ENCODE measurements at regions not wholly inside any gene's neighbourhood (a gene's known extent, or its start where the extent isn't known, plus 50 kb on each side); places are given as distances from the start of the nearest gene placed in this dataset.
"Not testable (repeated sequence)": the region's sequence is repeated elsewhere in the genome, so short reads cannot be mapped to it uniquely, and the experiment has no call there.

- Histone ChIP-seq H3K4me1 (ENCODE audit: control insufficient read depth in 2 of 2, insufficient read depth in 2 of 2, low read length in 2 of 2) (no peaks in the 10 kb centered on the region), H3K27me3 (ENCODE audit: control insufficient read depth in 2 of 2, insufficient read depth in 2 of 2, low read length in 2 of 2) (no peaks in the 10 kb centered on the region), H3K36me3 (ENCODE audit: control insufficient read depth in 2 of 2, insufficient read depth in 2 of 2, low read length in 2 of 2) (no peaks in the 10 kb centered on the region), H3K9me3 (ENCODE audit: control insufficient read depth in 2 of 2, low read length in 2 of 2) (peaks cover 0 to 2% of the 10 kb centered on the region in 2 donors), H3K4me3 (ENCODE audit: low read length in 2 of 2) (no peak overlapping the region), H3K9ac (ENCODE audit: low read depth in 1 of 2, low read length in 2 of 2) (no peak overlapping the region), H3K27ac (ENCODE audit: low read depth in 2 of 2, low read length in 2 of 2) (no peak overlapping the region)
Observed at GRCh38 chr16:59455497-59455896, 721.4 kb upstream of the GOT2 start.

- H3K27me3 ChIP-seq (ENCODE audit: control insufficient read depth in 2 of 2, insufficient read depth in 2 of 2, low read length in 2 of 2); H3K9ac ChIP-seq (ENCODE audit: low read depth in 1 of 2, low read length in 2 of 2); H3K36me3 ChIP-seq (ENCODE audit: control insufficient read depth in 2 of 2, insufficient read depth in 2 of 2, low read length in 2 of 2); H3K4me1 ChIP-seq (ENCODE audit: control insufficient read depth in 2 of 2, insufficient read depth in 2 of 2, low read length in 2 of 2); H3K9me3 ChIP-seq (ENCODE audit: control insufficient read depth in 2 of 2, low read length in 2 of 2); H3K4me3 ChIP-seq (ENCODE audit: low read length in 2 of 2); H3K27ac ChIP-seq (ENCODE audit: low read depth in 2 of 2, low read length in 2 of 2): not testable (repeated sequence)
Observed at GRCh38 chr16:59450513-59450912, 716.4 kb upstream of the GOT2 start.

DNA sequence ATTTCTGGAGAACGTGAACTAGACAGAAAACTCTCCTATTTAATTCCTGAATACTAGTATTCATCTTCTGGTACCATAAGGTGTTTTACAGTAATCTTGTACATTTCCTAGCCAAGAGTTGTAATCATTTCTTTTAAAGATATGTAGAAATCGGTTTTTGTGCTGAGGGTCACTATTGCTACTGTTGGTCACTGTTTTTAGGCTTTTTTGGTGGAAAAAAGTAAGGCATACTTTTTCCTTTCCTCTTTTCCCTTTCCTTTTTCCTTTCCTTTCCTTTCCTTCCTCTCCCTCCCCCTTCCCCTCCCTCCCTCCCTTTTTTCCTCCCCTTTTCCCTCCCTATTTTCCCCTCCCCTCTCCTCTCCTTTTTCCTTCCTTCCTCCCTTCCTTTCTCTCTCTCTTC lies 706.4 kb upstream of the GOT2 start:
- H3K4me1 ChIP-seq (ENCODE audit: control insufficient read depth in 2 of 2, insufficient read depth in 2 of 2, low read length in 2 of 2) = no peaks in the 10 kb centered on the region
- no peaks in the 10 kb centered on the region for H3K27me3 ChIP-seq (ENCODE audit: control insufficient read depth in 2 of 2, insufficient read depth in 2 of 2, low read length in 2 of 2)
- peaks cover 3 to 5% of the 10 kb centered on the region in 2 donors for H3K9me3 ChIP-seq (ENCODE audit: control insufficient read depth in 2 of 2, low read length in 2 of 2)
- H3K4me3 ChIP-seq (ENCODE audit: low read length in 2 of 2) = no peak overlapping the region
- no peak overlapping the region for H3K9ac ChIP-seq (ENCODE audit: low read depth in 1 of 2, low read length in 2 of 2)
- H3K36me3 ChIP-seq (ENCODE audit: control insufficient read depth in 2 of 2, insufficient read depth in 2 of 2, low read length in 2 of 2) = no peaks in the 10 kb centered on the region
- no peak overlapping the region for H3K27ac ChIP-seq (ENCODE audit: low read depth in 2 of 2, low read length in 2 of 2)

GRCh38 chr16:59432896-59433295 lies 698.8 kb upstream of the GOT2 start:
- Histone ChIP-seq H3K27ac (ENCODE audit: low read depth in 2 of 2, low read length in 2 of 2) (no peak overlapping the region), H3K4me3 (ENCODE audit: low read length in 2 of 2) (no peak overlapping the region)

DNA sequence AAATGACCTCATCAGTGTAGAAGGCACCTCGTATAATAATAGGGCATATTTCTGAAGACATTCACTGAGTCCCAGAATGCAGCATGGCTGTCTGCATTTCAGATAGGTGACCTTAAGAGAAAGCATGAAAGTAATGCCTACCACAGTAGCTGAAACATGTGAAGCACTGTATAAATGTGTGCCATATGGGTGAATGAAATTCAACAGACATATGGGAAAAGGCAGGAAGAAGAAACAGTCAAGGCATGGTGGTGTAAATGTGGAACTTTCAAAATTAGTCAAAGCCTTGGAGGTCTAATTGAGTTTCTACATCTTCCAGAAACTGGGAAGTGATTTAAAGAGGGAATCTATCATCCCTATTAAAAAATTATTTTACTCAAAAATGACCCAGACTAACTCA lies 698.2 kb upstream of the GOT2 start:
- no peak overlapping the region for H3K9ac ChIP-seq (ENCODE audit: low read depth in 1 of 2, low read length in 2 of 2)
- no peaks in the 10 kb centered on the region for H3K36me3 ChIP-seq (ENCODE audit: control insufficient read depth in 2 of 2, insufficient read depth in 2 of 2, low read length in 2 of 2)
- no peaks in the 10 kb centered on the region for H3K9me3 ChIP-seq (ENCODE audit: control insufficient read depth in 2 of 2, low read length in 2 of 2)
- H3K27me3 ChIP-seq (ENCODE audit: control insufficient read depth in 2 of 2, insufficient read depth in 2 of 2, low read length in 2 of 2) = no peaks in the 10 kb centered on the region
- no peak overlapping the region for H3K4me3 ChIP-seq (ENCODE audit: low read length in 2 of 2)
- H3K27ac ChIP-seq (ENCODE audit: low read depth in 2 of 2, low read length in 2 of 2) = no peak overlapping the region
- no peaks in the 10 kb centered on the region for H3K4me1 ChIP-seq (ENCODE audit: control insufficient read depth in 2 of 2, insufficient read depth in 2 of 2, low read length in 2 of 2)

More at GRCh38 chr16:59432896-59433295, 698.8 kb upstream of the GOT2 start:
- H3K4me1 ChIP-seq (ENCODE audit: control insufficient read depth in 2 of 2, insufficient read depth in 2 of 2, low read length in 2 of 2) = no peaks in the 10 kb centered on the region
- no peak overlapping the region for H3K9ac ChIP-seq (ENCODE audit: low read depth in 1 of 2, low read length in 2 of 2)
- H3K9me3 ChIP-seq (ENCODE audit: control insufficient read depth in 2 of 2, low read length in 2 of 2) = peaks cover 0 to under 1% of the 10 kb centered on the region in 2 donors
- no peaks in the 10 kb centered on the region for H3K36me3 ChIP-seq (ENCODE audit: control insufficient read depth in 2 of 2, insufficient read depth in 2 of 2, low read length in 2 of 2)
- no peaks in the 10 kb centered on the region for H3K27me3 ChIP-seq (ENCODE audit: control insufficient read depth in 2 of 2, insufficient read depth in 2 of 2, low read length in 2 of 2)

GRCh38 chr16:59424714-59425273 lies 690.7 kb upstream of the GOT2 start:
- H3K9me3 ChIP-seq (ENCODE audit: control insufficient read depth in 2 of 2, low read length in 2 of 2) = no peaks in the 10 kb centered on the region
- H3K4me1 ChIP-seq (ENCODE audit: control insufficient read depth in 2 of 2, insufficient read depth in 2 of 2, low read length in 2 of 2) = no peaks in the 10 kb centered on the region
- no peaks in the 10 kb centered on the region for H3K36me3 ChIP-seq (ENCODE audit: control insufficient read depth in 2 of 2, insufficient read depth in 2 of 2, low read length in 2 of 2)
- H3K27ac ChIP-seq (ENCODE audit: low read depth in 2 of 2, low read length in 2 of 2) = no peak overlapping the region
- H3K9ac ChIP-seq (ENCODE audit: low read depth in 1 of 2, low read length in 2 of 2) = no peak overlapping the region
- H3K4me3 ChIP-seq (ENCODE audit: low read length in 2 of 2) = no peak overlapping the region
- no peaks in the 10 kb centered on the region for H3K27me3 ChIP-seq (ENCODE audit: control insufficient read depth in 2 of 2, insufficient read depth in 2 of 2, low read length in 2 of 2)

DNA sequence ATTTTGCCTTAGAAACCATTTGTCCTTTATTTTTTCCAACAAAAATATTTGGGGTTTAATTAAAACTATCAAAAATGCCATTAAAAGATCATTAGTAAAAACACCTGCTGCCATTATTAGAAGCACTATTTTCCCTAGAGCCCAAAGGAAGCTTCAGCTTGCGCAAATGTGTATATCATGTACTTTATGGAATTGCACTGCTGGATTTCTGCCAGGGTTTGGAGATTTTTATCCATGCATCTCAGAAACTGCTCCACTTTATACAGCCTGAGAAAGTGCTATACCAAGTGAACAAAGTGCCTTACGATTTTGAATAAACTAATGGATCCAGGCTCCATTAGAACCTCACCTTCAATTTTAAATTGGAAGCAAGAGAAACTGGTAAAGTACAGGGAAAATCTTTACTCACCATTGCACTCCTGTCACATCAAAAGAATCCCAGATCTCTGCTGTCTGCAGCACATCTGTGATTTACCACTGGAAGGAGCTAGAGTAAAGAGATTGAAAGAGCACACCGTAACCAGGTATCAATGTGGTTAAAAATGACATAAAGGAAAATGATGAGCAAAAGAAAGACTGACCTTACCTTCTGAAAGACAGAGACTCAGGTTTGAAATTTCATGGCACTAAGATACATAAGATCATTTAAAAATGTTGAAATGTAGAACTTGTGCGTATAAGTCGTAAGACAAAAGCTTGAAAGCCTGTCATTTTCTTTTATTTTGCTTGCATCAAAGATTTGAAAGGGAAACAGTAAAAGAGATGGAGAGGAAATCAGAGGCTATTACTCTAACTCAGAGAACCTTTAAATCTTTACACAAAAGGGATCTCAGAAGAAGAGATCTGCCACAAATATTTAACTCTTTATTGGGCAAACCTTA lies 678.1 kb upstream of the GOT2 start:
- no peaks in the 10 kb centered on the region for H3K27me3 ChIP-seq (ENCODE audit: control insufficient read depth in 2 of 2, insufficient read depth in 2 of 2, low read length in 2 of 2)
- no peaks in the 10 kb centered on the region for H3K9me3 ChIP-seq (ENCODE audit: control insufficient read depth in 2 of 2, low read length in 2 of 2)
- H3K4me1 ChIP-seq (ENCODE audit: control insufficient read depth in 2 of 2, insufficient read depth in 2 of 2, low read length in 2 of 2) = no peaks in the 10 kb centered on the region
- H3K4me3 ChIP-seq (ENCODE audit: low read length in 2 of 2) = no peak overlapping the region
- no peak overlapping the region for H3K27ac ChIP-seq (ENCODE audit: low read depth in 2 of 2, low read length in 2 of 2)
- H3K36me3 ChIP-seq (ENCODE audit: control insufficient read depth in 2 of 2, insufficient read depth in 2 of 2, low read length in 2 of 2) = no peaks in the 10 kb centered on the region
- H3K9ac ChIP-seq (ENCODE audit: low read depth in 1 of 2, low read length in 2 of 2) = no peak overlapping the region

GRCh38 chr16:59410451-59410850 lies 676.3 kb upstream of the GOT2 start:
- Histone ChIP-seq H3K27ac (ENCODE audit: low read depth in 2 of 2, low read length in 2 of 2) (no peak overlapping the region), H3K36me3 (ENCODE audit: control insufficient read depth in 2 of 2, insufficient read depth in 2 of 2, low read length in 2 of 2) (no peaks in the 10 kb centered on the region)

GRCh38 chr16:59405802-59406201 lies 671.7 kb upstream of the GOT2 start:
- Histone ChIP-seq H3K27ac (ENCODE audit: low read depth in 2 of 2, low read length in 2 of 2) (no peak overlapping the region), H3K36me3 (ENCODE audit: control insufficient read depth in 2 of 2, insufficient read depth in 2 of 2, low read length in 2 of 2) (no peaks in the 10 kb centered on the region), H3K9me3 (ENCODE audit: control insufficient read depth in 2 of 2, low read length in 2 of 2) (peaks cover 0 to 8% of the 10 kb centered on the region in 2 donors), H3K4me1 (ENCODE audit: control insufficient read depth in 2 of 2, insufficient read depth in 2 of 2, low read length in 2 of 2) (no peaks in the 10 kb centered on the region), H3K9ac (ENCODE audit: low read depth in 1 of 2, low read length in 2 of 2) (no peak overlapping the region), H3K27me3 (ENCODE audit: control insufficient read depth in 2 of 2, insufficient read depth in 2 of 2, low read length in 2 of 2) (no peaks in the 10 kb centered on the region), H3K4me3 (ENCODE audit: low read length in 2 of 2) (no peak overlapping the region)

More at GRCh38 chr16:59410451-59410850, 676.3 kb upstream of the GOT2 start:
- no peaks in the 10 kb centered on the region for H3K27me3 ChIP-seq (ENCODE audit: control insufficient read depth in 2 of 2, insufficient read depth in 2 of 2, low read length in 2 of 2)
- H3K9ac ChIP-seq (ENCODE audit: low read depth in 1 of 2, low read length in 2 of 2) = no peak overlapping the region
- H3K4me1 ChIP-seq (ENCODE audit: control insufficient read depth in 2 of 2, insufficient read depth in 2 of 2, low read length in 2 of 2) = no peaks in the 10 kb centered on the region
- no peak overlapping the region for H3K4me3 ChIP-seq (ENCODE audit: low read length in 2 of 2)
- H3K9me3 ChIP-seq (ENCODE audit: control insufficient read depth in 2 of 2, low read length in 2 of 2) = peaks cover 0 to 4% of the 10 kb centered on the region in 2 donors

DNA sequence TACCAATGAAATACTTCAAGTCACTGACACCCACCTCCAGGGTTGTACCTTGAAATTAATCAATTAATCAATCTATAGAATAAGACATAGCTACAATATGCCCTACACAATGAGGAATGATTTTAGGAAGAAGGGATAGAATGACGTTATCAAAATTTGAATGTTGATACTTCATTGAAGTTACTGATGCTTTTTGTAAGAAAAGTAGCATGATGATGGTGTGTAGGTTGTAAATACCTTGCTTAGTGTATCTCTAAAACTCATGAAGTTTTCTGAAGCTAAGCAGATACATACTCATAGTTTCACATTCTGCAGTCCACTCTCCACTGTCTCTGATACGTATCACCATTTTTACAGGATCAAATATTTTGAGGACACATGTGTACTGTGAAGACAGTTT lies 670.4 kb upstream of the GOT2 start:
- H3K9me3 ChIP-seq (ENCODE audit: control insufficient read depth in 2 of 2, low read length in 2 of 2) = peaks cover 0 to 8% of the 10 kb centered on the region in 2 donors
- H3K36me3 ChIP-seq (ENCODE audit: control insufficient read depth in 2 of 2, insufficient read depth in 2 of 2, low read length in 2 of 2) = no peaks in the 10 kb centered on the region
- H3K4me3 ChIP-seq (ENCODE audit: low read length in 2 of 2) = no peak overlapping the region
- H3K9ac ChIP-seq (ENCODE audit: low read depth in 1 of 2, low read length in 2 of 2) = no peak overlapping the region
- no peak overlapping the region for H3K27ac ChIP-seq (ENCODE audit: low read depth in 2 of 2, low read length in 2 of 2)
- H3K27me3 ChIP-seq (ENCODE audit: control insufficient read depth in 2 of 2, insufficient read depth in 2 of 2, low read length in 2 of 2) = no peaks in the 10 kb centered on the region
- H3K4me1 ChIP-seq (ENCODE audit: control insufficient read depth in 2 of 2, insufficient read depth in 2 of 2, low read length in 2 of 2) = no peaks in the 10 kb centered on the region

All from mucosa of rectum (tissue), 2 donors.